Suprapubic skin (tissue), 4 donors: ENCODE measurements at regions not wholly inside any gene's neighbourhood (a gene's known extent, or its start where the extent isn't known, plus 50 kb on each side); places are given as distances from the start of the nearest gene placed in this dataset.

ENCODE experiments used
- CTCF ChIP-seq, 2 donors: fragments of 200-600 bp in 1 of 2; fragments of 450-650 bp in 1 of 2; sonication (generic) in 1 of 2; IDR thresholded peaks; one replicate each; pipeline ENCODE4 v1.5.1; 2016 to 2019; ENCODE audit warnings: antibody characterized with exemption in 2 of 2, mild to moderate bottlenecking in 1 of 2, moderate library complexity in 1 of 2
- POLR2A ChIP-seq, 2 donors: fragments of 450-650 bp; IDR thresholded peaks; one replicate each; pipeline ENCODE4 v1.6.1; 2017; ENCODE audit warnings: antibody characterized with exemption in 2 of 2, mild to moderate bottlenecking in 2 of 2, moderate library complexity in 2 of 2
- POLR2AphosphoS5 ChIP-seq, 3 donors: sonication (generic); formaldehyde crosslinking; IDR thresholded peaks; one replicate each; pipeline ENCODE4 v1.6.1; 2017; ENCODE audit warnings: antibody characterized with exemption in 3 of 3

GRCh38 chr10:130642926-130643325, 506.7 kb downstream of the GLRX3 start:
- no peak for TF ChIP-seq CTCF (IDR thresholded peaks at IDR 0.05)
- no peak for TF ChIP-seq POLR2AphosphoS5 (IDR thresholded peaks at IDR 0.05)
- TF ChIP-seq POLR2A (IDR thresholded peaks at IDR 0.05) = no peak
